GM23338 (cell line): ENCODE measurements at regions not wholly inside any gene's neighbourhood (a gene's known extent, or its start where the extent isn't known, plus 50 kb on each side); places are given as distances from the start of the nearest gene placed in this dataset.

Experiments
- ATAC-seq: fragments of 200-7000 bp; cut with Tn5 transposase; 3 replicates; pipeline ENCODE4 v1.9.1; 2020
- DNase-seq: peaks from one replicate; pipeline ENCODE4 v3.0.0-alpha.2; 2015; ENCODE audit warnings: low spot score
- H2AFZ ChIP-seq: fragments of 200-600 bp; sonication (generic); 2 replicates; pipeline ENCODE4 v1.8.0; 2016; ENCODE audit warnings: antibody characterized with exemption, mild to moderate bottlenecking, moderate library complexity
- H3F3A ChIP-seq: fragments of 200-600 bp; sonication (generic); replicated peaks from 2 replicates; pipeline ENCODE4 v1.8.0; 2017; ENCODE audit warnings: antibody characterized with exemption, mixed run types, low read depth
- H3K27ac ChIP-seq: fragments of 200-600 bp; sonication (generic); 2 replicates; pipeline ENCODE4 v1.6.1; 2016; ENCODE audit warnings: low read depth
- H3K27me3 ChIP-seq: fragments of 200-600 bp; sonication (generic); 2 replicates; pipeline ENCODE4 v1.8.0; 2016; ENCODE audit warnings: mild to moderate bottlenecking, mixed run types, moderate library complexity; ENCODE audit not compliant: insufficient read depth
- H3K36me3 ChIP-seq: fragments of 200-600 bp; sonication (generic); 2 replicates; pipeline ENCODE4 v1.8.0; 2016; ENCODE audit warnings: mild to moderate bottlenecking; ENCODE audit not compliant: insufficient read depth
- H3K4me1 ChIP-seq: fragments of 200-600 bp; sonication (generic); 2 replicates; pipeline ENCODE4 v1.8.0; 2016; ENCODE audit warnings: mild to moderate bottlenecking, moderate library complexity; ENCODE audit not compliant: insufficient read depth
- H3K4me2 ChIP-seq: fragments of 200-600 bp; sonication (generic); 2 replicates; pipeline ENCODE4 v1.7.1; 2017; ENCODE audit warnings: mixed run types
- H3K4me3 ChIP-seq: fragments of 200-600 bp; sonication (generic); 2 replicates; pipeline ENCODE4 v1.6.1; 2016; ENCODE audit warnings: mixed run types
- H3K79me2 ChIP-seq: fragments of 200-600 bp; sonication (generic); replicated peaks from 2 replicates; pipeline ENCODE4 v1.8.0; 2017; ENCODE audit warnings: mild to moderate bottlenecking; ENCODE audit not compliant: insufficient read depth
- H3K9me2 ChIP-seq: fragments of 200-600 bp; sonication (generic); 2 replicates; pipeline ENCODE4 v1.8.0; 2017; ENCODE audit not compliant: insufficient read depth
- H4K20me1 ChIP-seq: fragments of 200-600 bp; sonication (generic); replicated peaks from 2 replicates; pipeline ENCODE4 v1.8.0; 2017; ENCODE audit warnings: mild to moderate bottlenecking; ENCODE audit not compliant: insufficient read depth
- H3K27ac Mint-ChIP-seq: 2 replicates; pipeline ENCODE4 v1.8.0; 2020; ENCODE audit warnings: inconsistent platforms, mild to moderate bottlenecking, moderate library complexity, mixed read lengths
- H3K27me3 Mint-ChIP-seq: 3 replicates; pipeline ENCODE4 v1.8.0; 2022; ENCODE audit warnings: low read depth, mild to moderate bottlenecking, moderate library complexity, mixed read lengths, inconsistent platforms; ENCODE audit not compliant: insufficient read depth, poor library complexity
- H3K36me3 Mint-ChIP-seq: 3 replicates; pipeline ENCODE4 v1.8.0; 2021; ENCODE audit warnings: low read depth, mild to moderate bottlenecking, inconsistent platforms, moderate library complexity, mixed read lengths
- H3K4me1 Mint-ChIP-seq: 3 replicates; pipeline ENCODE4 v1.8.0; 2020; ENCODE audit warnings: mild to moderate bottlenecking, inconsistent platforms, mixed read lengths
- H3K4me3 Mint-ChIP-seq: 3 replicates; pipeline ENCODE4 v1.8.0; 2021; ENCODE audit warnings: moderate library complexity, mild to moderate bottlenecking, inconsistent platforms, mixed read lengths
- H3K9me3 Mint-ChIP-seq: 3 replicates; pipeline ENCODE4 v1.8.0; 2020; ENCODE audit warnings: moderate library complexity, mild to moderate bottlenecking, inconsistent platforms, mixed read lengths
- CREB1 ChIP-seq: fragments of 250-450 bp; sonication (Bioruptor Pico); IDR thresholded peaks from 2 replicates; pipeline ENCODE4 v1.5.0; 2020; ENCODE audit warnings: low read depth, mild to moderate bottlenecking, moderate library complexity
- CTCF ChIP-seq, 2 experiments: fragments of 200-600 bp in 1 of 2; sonication (generic) in 1 of 2; conservative IDR thresholded peaks; 2 replicates each; pipeline versions ENCODE4 v1.5.1 to v1.6.1; 2016 to 2017; ENCODE audit warnings: antibody characterized with exemption in 2 of 2, low read depth in 2 of 2, mild to moderate bottlenecking in 2 of 2, moderate library complexity in 1 of 2
- POLR2AphosphoS5 ChIP-seq: IDR thresholded peaks from 2 replicates; pipeline ENCODE4 v1.6.1; 2016; ENCODE audit warnings: antibody characterized with exemption, low read depth
- REST ChIP-seq: IDR thresholded peaks from one replicate; pipeline ENCODE4 v1.6.1; 2018; ENCODE audit warnings: antibody characterized with exemption; ENCODE audit not compliant: unreplicated experiment
- STAT1 ChIP-seq: IDR thresholded peaks from one replicate; pipeline ENCODE4 v1.6.1; 2016; ENCODE audit warnings: antibody characterized with exemption; ENCODE audit not compliant: unreplicated experiment

GRCh38 chr5:52685971-52686370 is 101.7 kb upstream of the ITGA1 start (continued):
- TF ChIP-seq REST (no peak), CTCF (conservative IDR thresholded peaks at IDR 0.05; ENCODE audit: low read depth in 2 of 2) (no peak), POLR2AphosphoS5 (no peak)

- no peaks in the 10 kb centered on the region for H3K9me3 Mint-ChIP-seq
- peaks cover 44% of the 10 kb centered on the region for H3K4me1 Mint-ChIP-seq
- DNase-seq (peak; percentile 63), ATAC-seq (peak; percentile 64)
- H2AFZ ChIP-seq, result no peak overlapping the region
- peaks cover 2% of the 10 kb centered on the region for H3K27me3 Mint-ChIP-seq
- H4K20me1 ChIP-seq, result no peaks in the 10 kb centered on the region
- no peaks in the 10 kb centered on the region for H3K36me3 Mint-ChIP-seq
- no peaks in the 10 kb centered on the region for H3F3A ChIP-seq
- no peak overlapping the region for H3K27ac Mint-ChIP-seq
- no peaks in the 10 kb centered on the region for H3K27me3 ChIP-seq
- no peak overlapping the region for H3K4me3 ChIP-seq
- no peaks in the 10 kb centered on the region for H3K79me2 ChIP-seq
- no peak overlapping the region for H3K4me3 Mint-ChIP-seq
- H3K36me3 ChIP-seq, result no peaks in the 10 kb centered on the region
- 0 out of 2 replicates have a peak, but pooled peaks cover 6% of the 10 kb centered on the region for H3K9me2 ChIP-seq
- TF ChIP-seq REST (peak; percentile 8), CREB1 (CRISPR knock-in tag) (no peak), STAT1 (no peak)
- H3K4me1 ChIP-seq, result peaks cover 35% of the 10 kb centered on the region
- H3K4me2 ChIP-seq, result peak overlapping the region; percentile 8; the same call in 1 of the 2 replicates
- peak overlapping the region; percentile 67; the same call in 1 of the 2 replicates for H3K27ac ChIP-seq
These were observed 97.4 kb upstream of the ITGA1 start for GRCh38 chr5:52690236-52690768.
